PFSK-1 (cell line): ENCODE measurements at regions not wholly inside any gene's neighbourhood (a gene's known extent, or its start where the extent isn't known, plus 50 kb on each side); places are given as distances from the start of the nearest gene placed in this dataset.

Experiments
- FOXP2 ChIP-seq: optimal IDR thresholded peaks from 2 replicates; pipeline ENCODE3; 2011; ENCODE audit warnings: borderline replicate concordance, control low read depth, inconsistent platforms; ENCODE audit not compliant: insufficient read depth; ENCODE audit errors: extremely low read length, extremely low read depth
- POLR2AphosphoS5 ChIP-seq: IDR thresholded peaks from 2 replicates; pipeline ENCODE4 v1.6.1; 2012; ENCODE audit warnings: low read depth, mild to moderate bottlenecking, control low read depth, low read length, moderate library complexity
- SIN3A ChIP-seq: IDR thresholded peaks from 2 replicates; pipeline ENCODE4 v1.6.1; 2012; ENCODE audit warnings: mild to moderate bottlenecking, low read length, moderate library complexity, borderline replicate concordance; ENCODE audit not compliant: insufficient read depth
- TAF1 ChIP-seq: IDR thresholded peaks from 2 replicates; pipeline ENCODE4 v1.6.1; 2012; ENCODE audit warnings: low read length, control low read depth, borderline replicate concordance; ENCODE audit not compliant: insufficient read depth
- TF ChIP-seq, protein P1 (sequence below), 2 experiments: IDR thresholded peaks; 2 replicates each; pipeline versions ENCODE4 v1.6.1 to v1.8.0; 2011 to 2012; ENCODE audit warnings: low read depth in 2 of 2, low read length in 2 of 2, control low read depth in 1 of 2, inconsistent platforms in 1 of 2, mild to moderate bottlenecking in 1 of 2, moderate library complexity in 1 of 2; ENCODE audit not compliant: insufficient read depth in 1 of 2

DNA sequence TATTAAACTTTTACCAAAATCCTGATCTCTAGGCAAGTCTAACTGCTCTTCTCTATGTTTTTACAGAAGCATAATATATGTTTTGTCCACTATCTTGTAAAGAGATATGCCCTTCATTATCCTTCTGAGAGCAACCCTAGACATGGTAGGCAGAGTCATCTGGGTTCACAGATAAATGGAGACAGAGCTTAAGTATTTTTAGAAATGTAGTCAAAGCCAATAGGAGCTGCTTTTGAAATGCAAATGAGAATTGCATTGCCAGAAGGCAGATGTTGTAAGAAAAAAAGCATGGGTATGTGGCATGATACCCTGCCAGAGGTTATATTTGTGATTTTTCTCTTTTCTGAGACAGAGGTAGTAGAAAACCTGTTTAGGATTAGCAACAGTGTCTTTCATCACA, 964.8 kb downstream of the SORCS3 start:
- no peak for TF ChIP-seq SIN3A
- TF ChIP-seq FOXP2: no peak
- TF ChIP-seq, protein P1, sequence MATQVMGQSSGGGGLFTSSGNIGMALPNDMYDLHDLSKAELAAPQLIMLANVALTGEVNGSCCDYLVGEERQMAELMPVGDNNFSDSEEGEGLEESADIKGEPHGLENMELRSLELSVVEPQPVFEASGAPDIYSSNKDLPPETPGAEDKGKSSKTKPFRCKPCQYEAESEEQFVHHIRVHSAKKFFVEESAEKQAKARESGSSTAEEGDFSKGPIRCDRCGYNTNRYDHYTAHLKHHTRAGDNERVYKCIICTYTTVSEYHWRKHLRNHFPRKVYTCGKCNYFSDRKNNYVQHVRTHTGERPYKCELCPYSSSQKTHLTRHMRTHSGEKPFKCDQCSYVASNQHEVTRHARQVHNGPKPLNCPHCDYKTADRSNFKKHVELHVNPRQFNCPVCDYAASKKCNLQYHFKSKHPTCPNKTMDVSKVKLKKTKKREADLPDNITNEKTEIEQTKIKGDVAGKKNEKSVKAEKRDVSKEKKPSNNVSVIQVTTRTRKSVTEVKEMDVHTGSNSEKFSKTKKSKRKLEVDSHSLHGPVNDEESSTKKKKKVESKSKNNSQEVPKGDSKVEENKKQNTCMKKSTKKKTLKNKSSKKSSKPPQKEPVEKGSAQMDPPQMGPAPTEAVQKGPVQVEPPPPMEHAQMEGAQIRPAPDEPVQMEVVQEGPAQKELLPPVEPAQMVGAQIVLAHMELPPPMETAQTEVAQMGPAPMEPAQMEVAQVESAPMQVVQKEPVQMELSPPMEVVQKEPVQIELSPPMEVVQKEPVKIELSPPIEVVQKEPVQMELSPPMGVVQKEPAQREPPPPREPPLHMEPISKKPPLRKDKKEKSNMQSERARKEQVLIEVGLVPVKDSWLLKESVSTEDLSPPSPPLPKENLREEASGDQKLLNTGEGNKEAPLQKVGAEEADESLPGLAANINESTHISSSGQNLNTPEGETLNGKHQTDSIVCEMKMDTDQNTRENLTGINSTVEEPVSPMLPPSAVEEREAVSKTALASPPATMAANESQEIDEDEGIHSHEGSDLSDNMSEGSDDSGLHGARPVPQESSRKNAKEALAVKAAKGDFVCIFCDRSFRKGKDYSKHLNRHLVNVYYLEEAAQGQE (IDR thresholded peaks at IDR 0.05; ENCODE audit: insufficient read depth in 1 of 2, low read depth in 2 of 2, low read length in 2 of 2): no peak
- no peak for TF ChIP-seq TAF1
- TF ChIP-seq POLR2AphosphoS5: no peak

DNA sequence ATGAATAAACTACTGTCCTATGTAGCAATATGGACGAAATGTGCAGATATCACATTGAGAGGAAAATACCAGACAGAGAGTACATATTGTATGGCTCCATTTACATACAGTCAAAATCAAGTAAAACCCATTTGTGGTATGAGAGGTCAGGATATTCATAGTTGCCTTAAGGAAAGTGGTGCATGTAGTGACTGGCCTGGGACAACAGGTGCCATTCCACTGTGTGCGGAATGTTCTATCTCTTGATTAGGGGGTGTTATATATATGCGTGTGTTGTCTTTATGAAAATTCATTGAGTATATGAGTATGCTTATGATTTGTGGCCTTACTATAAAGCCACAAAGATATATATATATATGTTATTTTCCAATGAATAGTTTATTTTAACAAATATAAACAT, 964.0 kb downstream of the SORCS3 start:
- TF ChIP-seq TAF1 (no peak), FOXP2 (no peak), POLR2AphosphoS5 (no peak), SIN3A (no peak)
- TF ChIP-seq, protein P1 (IDR thresholded peaks at IDR 0.05; ENCODE audit: insufficient read depth in 1 of 2, low read depth in 2 of 2, low read length in 2 of 2): no peak

DNA sequence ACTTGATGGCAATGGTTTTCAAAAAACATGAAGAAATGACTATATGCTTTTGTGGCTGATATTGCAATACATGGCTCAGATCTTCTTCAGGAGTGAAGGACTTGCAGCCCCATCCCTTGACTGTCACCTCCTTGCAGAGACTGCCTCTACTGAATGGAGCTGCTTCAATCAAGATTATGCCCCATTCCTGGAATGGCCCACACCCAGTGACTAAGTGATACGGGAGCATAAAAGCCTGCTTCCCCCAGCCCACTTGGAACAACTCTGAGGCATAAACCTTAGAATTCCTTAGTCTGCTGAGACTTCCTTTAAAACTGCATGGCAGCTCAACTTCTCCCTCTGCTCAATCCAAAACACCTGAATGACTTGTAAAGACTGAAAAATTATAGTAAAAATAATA, 957.1 kb downstream of the SORCS3 start:
- TF ChIP-seq POLR2AphosphoS5 (no peak), FOXP2 (no peak), TAF1 (no peak), SIN3A (no peak)
- TF ChIP-seq, protein P1 (IDR thresholded peaks at IDR 0.05; ENCODE audit: insufficient read depth in 1 of 2, low read depth in 2 of 2, low read length in 2 of 2): no peak

DNA sequence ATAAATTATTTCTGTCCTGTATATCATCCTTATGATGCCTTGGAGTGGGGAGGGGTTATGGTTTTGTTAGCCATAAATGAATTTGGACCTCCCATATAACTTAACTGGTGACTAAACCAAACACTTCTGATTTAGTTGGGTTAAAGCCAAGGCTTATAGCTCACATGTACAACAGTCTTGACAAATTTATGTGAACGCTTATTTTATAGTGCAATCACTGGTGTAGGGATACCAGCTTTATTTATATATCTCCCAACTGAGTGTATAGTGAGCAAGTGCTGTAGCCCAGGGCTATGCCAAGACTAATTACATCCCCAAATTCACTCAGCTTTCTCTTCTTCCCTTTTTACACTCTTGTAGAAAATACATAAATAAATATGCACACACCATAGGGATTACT, 956.2 kb downstream of the SORCS3 start:
- no peak for TF ChIP-seq POLR2AphosphoS5

DNA sequence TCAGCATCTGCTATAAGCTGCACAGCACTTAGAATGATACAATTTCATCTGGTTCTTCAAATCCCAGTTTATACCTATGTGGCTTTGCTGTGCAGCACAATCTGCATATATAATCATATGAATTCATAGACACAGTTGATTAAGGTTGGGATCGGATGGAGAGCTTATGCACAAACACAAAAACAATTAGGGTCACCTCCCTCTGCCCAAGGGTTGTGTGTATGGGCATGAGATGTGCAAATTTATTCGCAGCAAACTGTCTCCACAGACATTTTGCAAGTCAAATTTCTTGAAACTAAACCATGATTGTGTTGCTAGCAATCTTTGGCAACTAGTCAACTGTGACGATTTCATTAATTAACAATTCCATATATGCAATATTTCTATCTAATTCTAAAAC, 955.7 kb downstream of the SORCS3 start:
- TF ChIP-seq POLR2AphosphoS5 (no peak), FOXP2 (no peak), TAF1 (no peak), SIN3A (no peak)
- TF ChIP-seq, protein P1 (IDR thresholded peaks at IDR 0.05; ENCODE audit: insufficient read depth in 1 of 2, low read depth in 2 of 2, low read length in 2 of 2): no peak
